WTC11 (cell line): ENCODE measurements at regions not wholly inside any gene's neighbourhood (a gene's known extent, or its start where the extent isn't known, plus 50 kb on each side); places are given as distances from the start of the nearest gene placed in this dataset.

Experiments used
- ATAC-seq: fragments of 200-7000 bp; cut with Tn5 transposase; 2 replicates; pipeline ENCODE4 v1.10.0; 2021; ENCODE audit warnings: mild to moderate bottlenecking, moderate library complexity
- CTCF ChIA-PET: fragments of 300-600 bp; sonication (Branson Sonifier 250); formaldehyde crosslinking; loops from one replicate; lab custom pipeline; 2021; ENCODE audit warnings: antibody characterized with exemption; lab: Charles Lee
- POLR2A ChIA-PET: fragments of 350-600 bp; sonication (Branson Sonifier 250); formaldehyde crosslinking; loops from one replicate; lab custom pipeline; 2021; ENCODE audit warnings: antibody characterized with exemption; lab: Charles Lee
- DNase-seq: peaks from one replicate; pipeline ENCODE4 v3.0.0; 2021; ENCODE audit warnings: low spot score
- H3K27ac Mint-ChIP-seq: 2 replicates; pipeline ENCODE4 v1.8.0; 2021; ENCODE audit warnings: mixed read lengths
- H3K27me3 Mint-ChIP-seq: 2 replicates; pipeline ENCODE4 v1.8.0; 2021; ENCODE audit warnings: low read depth, mild to moderate bottlenecking, moderate library complexity, mixed read lengths
- H3K36me3 Mint-ChIP-seq: 2 replicates; pipeline ENCODE4 v1.8.0; 2021; ENCODE audit warnings: mixed read lengths
- H3K4me1 Mint-ChIP-seq: 2 replicates; pipeline ENCODE4 v1.8.0; 2022; ENCODE audit warnings: mixed read lengths
- H3K4me3 Mint-ChIP-seq: 2 replicates; pipeline ENCODE4 v1.8.0; 2021; ENCODE audit warnings: mild to moderate bottlenecking, moderate library complexity, mixed read lengths
- H3K9me3 Mint-ChIP-seq: 2 replicates; pipeline ENCODE4 v1.8.0; 2021; ENCODE audit warnings: mixed read lengths
- ATF2 ChIP-seq: sonication (generic); formaldehyde crosslinking; IDR thresholded peaks from 2 replicates; pipeline ENCODE4 v1.8.1; 2022; ENCODE audit warnings: low read depth, missing genetic modification reagents, borderline replicate concordance
- EMX1 ChIP-seq: fragments of 250-450 bp; sonication (Bioruptor Pico); IDR thresholded peaks from 2 replicates; pipeline ENCODE4 v1.8.0; 2021; ENCODE audit warnings: mild to moderate bottlenecking
- GABPB1 ChIP-seq: sonication (generic); formaldehyde crosslinking; IDR thresholded peaks from 2 replicates; pipeline ENCODE4 v1.8.1; 2023; ENCODE audit warnings: mild to moderate bottlenecking, missing genetic modification reagents
- HMGA2 ChIP-seq: fragments of 250-450 bp; sonication (Bioruptor Pico); IDR thresholded peaks from 2 replicates; pipeline ENCODE4 v1.4.0; 2021; ENCODE audit warnings: mild to moderate bottlenecking, moderate library complexity
- NR1H2 ChIP-seq: sonication (generic); formaldehyde crosslinking; IDR thresholded peaks from 2 replicates; pipeline ENCODE4 v1.9.0; 2021; ENCODE audit warnings: mild to moderate bottlenecking, moderate library complexity, missing genetic modification reagents
- RORB ChIP-seq: fragments of 250-450 bp; sonication (Bioruptor Pico); IDR thresholded peaks from 2 replicates; pipeline ENCODE4 v1.9.0; 2021; ENCODE audit warnings: mild to moderate bottlenecking
- ZNF121 ChIP-seq: sonication (generic); formaldehyde crosslinking; IDR thresholded peaks from 2 replicates; pipeline ENCODE4 v1.8.0; 2023; ENCODE audit warnings: missing genetic modification reagents
- ZSCAN18 ChIP-seq: fragments of 250-450 bp; sonication (Bioruptor Pico); IDR thresholded peaks from 2 replicates; pipeline ENCODE4 v2.1.2; 2022; ENCODE audit warnings: mild to moderate bottlenecking, moderate library complexity

- CTCF ChIA-PET: no interaction called here
- H3K27me3 Mint-ChIP-seq: no peaks in the 10 kb centered on the region
- POLR2A ChIA-PET: no interaction called here
- DNase-seq (no peak), ATAC-seq (no peak)
- H3K27ac Mint-ChIP-seq: no peak overlapping the region
- no peak overlapping the region for H3K4me3 Mint-ChIP-seq
- peaks cover 17% of the 10 kb centered on the region for H3K4me1 Mint-ChIP-seq
- no peak for TF ChIP-seq RORB (CRISPR knock-in tag)
- TF ChIP-seq ZNF121 (CRISPR knock-in tag): no peak
- no peak for TF ChIP-seq ZSCAN18 (CRISPR knock-in tag)
- TF ChIP-seq GABPB1 (CRISPR knock-in tag): no peak
- TF ChIP-seq EMX1: no peak
- TF ChIP-seq HMGA2 (CRISPR knock-in tag): no peak
- no peak for TF ChIP-seq NR1H2 (CRISPR knock-in tag)
- TF ChIP-seq ATF2 (CRISPR knock-in tag): no peak
- peaks cover 10% of the 10 kb centered on the region for H3K9me3 Mint-ChIP-seq
- no peaks in the 10 kb centered on the region for H3K36me3 Mint-ChIP-seq
Observed at GRCh38 chr1:166789286-166789685, 50.0 kb upstream of the POGK start.
